BE2C (cell line): ENCODE measurements at regions not wholly inside any gene's neighbourhood (a gene's known extent, or its start where the extent isn't known, plus 50 kb on each side); places are given as distances from the start of the nearest gene placed in this dataset.

Experiments
- DNase-seq: peaks from one replicate; pipeline ENCODE4 v3.0.0-alpha.2; 2020
- H3K27me3 ChIP-seq: fragments of 250-450 bp; sonication (Bioruptor Pico); 2 replicates; pipeline ENCODE4 v1.5.1; 2020; ENCODE audit warnings: mild to moderate bottlenecking
- H3K36me3 ChIP-seq: fragments of 250-450 bp; sonication (Bioruptor Pico); 2 replicates; pipeline ENCODE4 v1.5.1; 2020; ENCODE audit warnings: mild to moderate bottlenecking
- H3K4me1 ChIP-seq: fragments of 250-450 bp; sonication (Bioruptor Pico); 2 replicates; pipeline ENCODE4 v1.5.1; 2020
- H3K4me3 ChIP-seq: 2 replicates; pipeline ENCODE4 v1.5.1; 2011; ENCODE audit warnings: low read depth, low read length
- H3K9me3 ChIP-seq: fragments of 250-450 bp; sonication (Bioruptor Pico); 2 replicates; pipeline ENCODE4 v1.5.1; 2020
- CTCF ChIP-seq: IDR thresholded peaks from 2 replicates; pipeline ENCODE4 v1.5.1; 2012; ENCODE audit warnings: mild to moderate bottlenecking, low read depth, low read length

- DNase-seq = no peak
- Histone ChIP-seq H3K4me3 (no peak overlapping the region), H3K9me3 (no peaks in the 10 kb centered on the region), H3K36me3 (no peaks in the 10 kb centered on the region), H3K4me1 (no peaks in the 10 kb centered on the region), H3K27me3 (no peaks in the 10 kb centered on the region)
- TF ChIP-seq CTCF = no peak
Measured at GRCh38 chr2:166831930-166832329, 56.4 kb upstream of the XIRP2 start.

- H3K4me1 ChIP-seq = no peaks in the 10 kb centered on the region
- no peaks in the 10 kb centered on the region for H3K9me3 ChIP-seq
- H3K4me3 ChIP-seq = no peak overlapping the region
- DNase-seq = no peak
- H3K27me3 ChIP-seq = no peaks in the 10 kb centered on the region
- TF ChIP-seq CTCF = no peak
- H3K36me3 ChIP-seq = no peaks in the 10 kb centered on the region
Measured at GRCh38 chr2:166825914-166826313, 62.4 kb upstream of the XIRP2 start.

- H3K4me3 ChIP-seq = no peak overlapping the region
- H3K9me3 ChIP-seq = no peaks in the 10 kb centered on the region
- no peaks in the 10 kb centered on the region for H3K36me3 ChIP-seq
- no peaks in the 10 kb centered on the region for H3K27me3 ChIP-seq
- DNase-seq = no peak
- TF ChIP-seq CTCF = no peak
- no peaks in the 10 kb centered on the region for H3K4me1 ChIP-seq
Measured at GRCh38 chr2:166814335-166814734, 73.9 kb upstream of the XIRP2 start.

GRCh38 chr2:166812166-166812891, 76.0 kb upstream of the XIRP2 start:
- TF ChIP-seq CTCF = no peak
- Histone ChIP-seq H3K4me1 (no peaks in the 10 kb centered on the region), H3K4me3 (no peak overlapping the region), H3K27me3 (no peaks in the 10 kb centered on the region), H3K36me3 (no peaks in the 10 kb centered on the region), H3K9me3 (no peaks in the 10 kb centered on the region)
- DNase-seq = no peak

GRCh38 chr2:166805753-166806152, 82.5 kb upstream of the XIRP2 start:
- Histone ChIP-seq H3K36me3 (no peaks in the 10 kb centered on the region), H3K4me1 (no peaks in the 10 kb centered on the region), H3K27me3 (no peaks in the 10 kb centered on the region), H3K9me3 (no peaks in the 10 kb centered on the region), H3K4me3 (no peak overlapping the region)
- TF ChIP-seq CTCF = no peak
- DNase-seq = no peak

GRCh38 chr2:166803373-166804000, 84.8 kb upstream of the XIRP2 start:
- no peaks in the 10 kb centered on the region for H3K27me3 ChIP-seq
- no peak for DNase-seq
- H3K36me3 ChIP-seq = no peaks in the 10 kb centered on the region
- H3K4me1 ChIP-seq = no peaks in the 10 kb centered on the region
- no peaks in the 10 kb centered on the region for H3K9me3 ChIP-seq
- TF ChIP-seq CTCF = no peak
- H3K4me3 ChIP-seq = no peak overlapping the region
